ENCODE measurements at regions not wholly inside any gene's neighbourhood (a gene's known extent, or its start where the extent isn't known, plus 50 kb on each side); places are given as distances from the start of the nearest gene placed in this dataset.

GRCh38 chr11:26144291-26144690 is 187.6 kb upstream of the ANO3 start:
- Histone ChIP-seq H3K4me3 (no peak overlapping the region), H3K27me3 (no peaks in the 10 kb centered on the region), H3K9me3 (no peaks in the 10 kb centered on the region), H3K4me1 (no peaks in the 10 kb centered on the region), H3K36me3 (ENCODE audit: low read depth, missing control alignments) (no peaks in the 10 kb centered on the region), H3K27ac (no peak overlapping the region)
- intact Hi-C loops (cut with DNase I; ENCODE audit: low total_unique reads) = no loop called here
- 65 to 91% methylated on average over 2 of the region's 2 CpGs for WGBS, 2 donors
- DNase-seq = no peak
- TF ChIP-seq POLR2A (IDR thresholded peaks at IDR 0.05) (no peak), CTCF (IDR thresholded peaks at IDR 0.05) (no peak)

GRCh38 chr11:26144911-26145310 is 187.0 kb upstream of the ANO3 start:
- Histone ChIP-seq H3K9me3 (no peaks in the 10 kb centered on the region), H3K27ac (no peak overlapping the region), H3K4me1 (no peaks in the 10 kb centered on the region), H3K27me3 (no peaks in the 10 kb centered on the region), H3K4me3 (no peak overlapping the region), H3K36me3 (ENCODE audit: low read depth, missing control alignments) (no peaks in the 10 kb centered on the region)
- intact Hi-C loops (cut with DNase I; ENCODE audit: low total_unique reads) = no loop called here
- DNase-seq = no peak
- TF ChIP-seq POLR2A (IDR thresholded peaks at IDR 0.05) (no peak), CTCF (IDR thresholded peaks at IDR 0.05) (no peak)

- H3K36me3 ChIP-seq (ENCODE audit: low read depth, missing control alignments) = no peaks in the 10 kb centered on the region
- H3K4me1 ChIP-seq = no peaks in the 10 kb centered on the region
- no peak for TF ChIP-seq CTCF (IDR thresholded peaks at IDR 0.05)
- no peak for TF ChIP-seq POLR2A (IDR thresholded peaks at IDR 0.05)
- 74 to 80% methylated on average over 21 of the region's 21 CpGs for WGBS, 2 donors
- intact Hi-C loops (cut with DNase I; ENCODE audit: low total_unique reads) = no loop called here
- H3K27me3 ChIP-seq = no peaks in the 10 kb centered on the region
- no peaks in the 10 kb centered on the region for H3K9me3 ChIP-seq
- H3K4me3 ChIP-seq = peak overlapping the region in 1 of 2 donors; percentile 4
- H3K27ac ChIP-seq = no peak overlapping the region
- DNase-seq = peak; percentile 17
These were observed 182.3 kb upstream of the ANO3 start for GRCh38 chr11:26149585-26149984.

- Histone ChIP-seq H3K4me3 (no peak overlapping the region), H3K27ac (no peak overlapping the region), H3K4me1 (no peaks in the 10 kb centered on the region), H3K27me3 (no peaks in the 10 kb centered on the region), H3K36me3 (ENCODE audit: low read depth, missing control alignments) (no peaks in the 10 kb centered on the region), H3K9me3 (no peaks in the 10 kb centered on the region)
- intact Hi-C loops (cut with DNase I; ENCODE audit: low total_unique reads) = no loop called here
- DNase-seq = no peak
- TF ChIP-seq POLR2A (IDR thresholded peaks at IDR 0.05) (no peak), CTCF (IDR thresholded peaks at IDR 0.05) (no peak)
- 60 to 69% methylated on average over 8 of the region's 8 CpGs for WGBS, 2 donors
These were observed 181.9 kb upstream of the ANO3 start for GRCh38 chr11:26150031-26150430.

DNA sequence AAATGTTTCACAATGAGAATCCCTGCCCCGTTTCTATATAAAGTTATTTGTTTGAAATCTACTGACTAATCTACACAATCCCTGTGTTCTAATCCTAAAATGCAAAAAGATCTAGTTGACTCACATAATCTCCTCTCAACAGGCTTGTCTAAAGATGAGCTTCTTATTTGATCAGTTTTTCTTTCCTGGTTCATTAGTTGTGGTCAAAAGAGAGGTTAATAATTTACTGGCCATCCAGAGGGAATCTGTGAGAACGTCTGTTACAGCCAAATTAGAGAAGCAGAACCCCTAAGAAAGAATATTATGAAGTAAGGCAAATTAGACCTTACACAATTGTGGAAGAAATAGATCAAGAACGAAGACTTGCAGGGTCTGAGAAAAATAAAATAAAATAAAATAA is 173.7 kb upstream of the ANO3 start:
- intact Hi-C loops (cut with DNase I; ENCODE audit: low total_unique reads) = no loop called here
- 75 to 77% methylated on average over 3 of the region's 3 CpGs for WGBS, 2 donors
- no peaks in the 10 kb centered on the region for H3K9me3 ChIP-seq
- no peak for TF ChIP-seq POLR2A (IDR thresholded peaks at IDR 0.05)
- no peak for TF ChIP-seq CTCF (IDR thresholded peaks at IDR 0.05)
- no peaks in the 10 kb centered on the region for H3K36me3 ChIP-seq (ENCODE audit: low read depth, missing control alignments)
- H3K4me1 ChIP-seq = no peaks in the 10 kb centered on the region
- no peak for DNase-seq
- no peak overlapping the region for H3K27ac ChIP-seq
- H3K27me3 ChIP-seq = no peaks in the 10 kb centered on the region
- no peak overlapping the region for H3K4me3 ChIP-seq
